Liver (tissue), 8 donors: ENCODE measurements at regions not wholly inside any gene's neighbourhood (a gene's known extent, or its start where the extent isn't known, plus 50 kb on each side); places are given as distances from the start of the nearest gene placed in this dataset.

Experiments used
- DNase-seq: peaks from one replicate; pipeline ENCODE4 v3.0.0-alpha.2; 2017; ENCODE audit warnings: low spot score
- H3K27ac ChIP-seq, 2 donors: one replicate each; pipeline ENCODE4 v1.7.0; 2013; ENCODE audit warnings: inconsistent platforms in 2 of 2, low read length in 2 of 2, control low read depth in 1 of 2, low read depth in 1 of 2, mild to moderate bottlenecking in 1 of 2
- H3K27me3 ChIP-seq, 4 donors: one replicate each; pipeline versions ENCODE4 v1.6.1 to v1.7.0; 2013; ENCODE audit warnings: low read length in 3 of 4, inconsistent platforms in 1 of 4, mild to moderate bottlenecking in 1 of 4, moderate library complexity in 1 of 4; ENCODE audit not compliant: control insufficient read depth in 4 of 4, insufficient read depth in 4 of 4
- H3K36me3 ChIP-seq, 4 donors: one replicate each; pipeline versions ENCODE4 v1.6.1 to v1.7.0; 2013; ENCODE audit warnings: low read length in 3 of 4, mild to moderate bottlenecking in 3 of 4, low read depth in 1 of 4, moderate library complexity in 1 of 4; ENCODE audit not compliant: control insufficient read depth in 4 of 4, insufficient read depth in 3 of 4
- H3K4me1 ChIP-seq, 4 donors: one replicate each; pipeline versions ENCODE4 v1.6.1 to v1.7.0; 2013; ENCODE audit warnings: low read length in 3 of 4, mild to moderate bottlenecking in 3 of 4, moderate library complexity in 1 of 4; ENCODE audit not compliant: control insufficient read depth in 4 of 4, insufficient read depth in 4 of 4
- H3K4me3 ChIP-seq, 3 donors: one replicate each; pipeline versions ENCODE4 v1.6.1 to v1.7.0; 2013; ENCODE audit warnings: low read length in 3 of 3, control low read depth in 1 of 3, low read depth in 1 of 3, mild to moderate bottlenecking in 1 of 3
- H3K9ac ChIP-seq, 2 donors: one replicate each; pipeline ENCODE4 v1.7.0; 2013; ENCODE audit warnings: low read length in 2 of 2, mild to moderate bottlenecking in 2 of 2, moderate library complexity in 2 of 2, control low read depth in 1 of 2, low read depth in 1 of 2
- H3K9me3 ChIP-seq, 4 donors: one replicate each; pipeline versions ENCODE4 v1.6.1 to v1.7.0; 2013; ENCODE audit warnings: low read length in 3 of 4; ENCODE audit not compliant: control insufficient read depth in 4 of 4
- EGR1 ChIP-seq, 2 donors: IDR thresholded peaks; 2 replicates each; pipeline ENCODE4 v1.6.1; 2016 to 2018; ENCODE audit warnings: antibody characterized with exemption in 2 of 2, low read depth in 2 of 2
- FOXA1 ChIP-seq: IDR thresholded peaks from 2 replicates; pipeline ENCODE4 v1.6.1; 2016; ENCODE audit warnings: antibody characterized with exemption
- FOXA2 ChIP-seq: IDR thresholded peaks from 2 replicates; pipeline ENCODE4 v1.6.1; 2016; ENCODE audit warnings: antibody characterized with exemption
- GABPA ChIP-seq, 2 donors: IDR thresholded peaks in 1 of 2; conservative IDR thresholded peaks in 1 of 2; 2 replicates each; pipeline ENCODE4 v1.6.1; 2016; ENCODE audit warnings: antibody characterized with exemption in 2 of 2, mild to moderate bottlenecking in 1 of 2, moderate library complexity in 1 of 2
- HNF4A ChIP-seq, 2 donors: conservative IDR thresholded peaks; 2 replicates each; pipeline ENCODE4 v1.6.1; 2016; ENCODE audit warnings: antibody characterized with exemption in 2 of 2, mild to moderate bottlenecking in 2 of 2
- HNF4G ChIP-seq: IDR thresholded peaks from 2 replicates; pipeline ENCODE4 v1.6.1; 2016; ENCODE audit warnings: antibody characterized with exemption
- JUND ChIP-seq, 2 donors: IDR thresholded peaks; 2 replicates each; pipeline ENCODE4 v1.6.1; 2016; ENCODE audit warnings: antibody characterized with exemption in 2 of 2
- NR2F2 ChIP-seq: IDR thresholded peaks from 2 replicates; pipeline ENCODE4 v1.6.1; 2016; ENCODE audit warnings: antibody characterized with exemption
- RAD21 ChIP-seq, 2 donors: IDR thresholded peaks; 2 replicates each; pipeline ENCODE4 v1.6.1; 2016; ENCODE audit warnings: antibody characterized with exemption in 2 of 2, mild to moderate bottlenecking in 2 of 2
- SP1 ChIP-seq: IDR thresholded peaks from 2 replicates; pipeline ENCODE4 v1.6.1; 2018; ENCODE audit warnings: antibody characterized with exemption, mild to moderate bottlenecking
- TAF1 ChIP-seq: conservative IDR thresholded peaks from 2 replicates; pipeline ENCODE4 v1.6.1; 2016; ENCODE audit warnings: antibody characterized with exemption, mild to moderate bottlenecking
- YY1 ChIP-seq: IDR thresholded peaks from 2 replicates; pipeline ENCODE4 v1.6.1; 2016; ENCODE audit warnings: antibody characterized with exemption, mild to moderate bottlenecking
- WGBS: extraction: QIAGEN DNeasy Blood & Tissue Kit; methylation state at CpG from one replicate; pipeline ENCODE4 v1.1.7; 2013; 5-methylcytosine and 5-hydroxymethylcytosine counted together
- TF ChIP-seq, protein P1 (sequence below): fragments of 150-350 bp; IDR thresholded peaks from 2 replicates; pipeline ENCODE4 v1.5.1; 2017; ENCODE audit warnings: improper control_type of control experiment, low read depth, low read length; ENCODE audit not compliant: missing input control
- TF ChIP-seq, protein P2 (sequence below): IDR thresholded peaks from 2 replicates; pipeline ENCODE4 v1.6.1; 2016; ENCODE audit warnings: antibody characterized with exemption
- TF ChIP-seq, protein P3 (sequence below): IDR thresholded peaks from 2 replicates; pipeline ENCODE4 v1.6.1; 2016; ENCODE audit warnings: antibody characterized with exemption
- donor health status: healthy.
- donor health status: healthy.
- donor health status: healthy.
- donor health status: healthy.
- donor health status: healthy.

DNA sequence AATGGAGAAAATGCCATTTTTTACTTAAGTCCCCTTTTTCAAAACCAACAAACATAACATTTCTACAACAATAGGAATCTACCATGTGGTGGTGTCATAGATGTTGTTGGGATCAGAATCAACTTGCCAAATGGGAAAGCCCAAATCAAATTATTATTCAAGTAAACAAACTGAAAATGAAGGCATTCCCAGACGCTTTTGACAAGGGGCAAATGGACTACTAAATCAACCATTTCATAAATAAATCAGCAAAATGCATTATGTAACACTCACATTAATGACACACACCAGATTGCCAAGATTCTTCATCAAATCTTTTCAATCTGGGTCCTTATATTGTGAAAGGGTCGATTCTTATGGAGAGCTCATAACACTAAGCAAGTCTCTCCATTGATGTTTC is 375.6 kb downstream of the KIF16B start (continued):
- TF ChIP-seq, protein P1, sequence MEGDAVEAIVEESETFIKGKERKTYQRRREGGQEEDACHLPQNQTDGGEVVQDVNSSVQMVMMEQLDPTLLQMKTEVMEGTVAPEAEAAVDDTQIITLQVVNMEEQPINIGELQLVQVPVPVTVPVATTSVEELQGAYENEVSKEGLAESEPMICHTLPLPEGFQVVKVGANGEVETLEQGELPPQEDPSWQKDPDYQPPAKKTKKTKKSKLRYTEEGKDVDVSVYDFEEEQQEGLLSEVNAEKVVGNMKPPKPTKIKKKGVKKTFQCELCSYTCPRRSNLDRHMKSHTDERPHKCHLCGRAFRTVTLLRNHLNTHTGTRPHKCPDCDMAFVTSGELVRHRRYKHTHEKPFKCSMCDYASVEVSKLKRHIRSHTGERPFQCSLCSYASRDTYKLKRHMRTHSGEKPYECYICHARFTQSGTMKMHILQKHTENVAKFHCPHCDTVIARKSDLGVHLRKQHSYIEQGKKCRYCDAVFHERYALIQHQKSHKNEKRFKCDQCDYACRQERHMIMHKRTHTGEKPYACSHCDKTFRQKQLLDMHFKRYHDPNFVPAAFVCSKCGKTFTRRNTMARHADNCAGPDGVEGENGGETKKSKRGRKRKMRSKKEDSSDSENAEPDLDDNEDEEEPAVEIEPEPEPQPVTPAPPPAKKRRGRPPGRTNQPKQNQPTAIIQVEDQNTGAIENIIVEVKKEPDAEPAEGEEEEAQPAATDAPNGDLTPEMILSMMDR = no peak
- TF ChIP-seq FOXA1 (no peak), TAF1 (no peak), YY1 (no peak)

DNA sequence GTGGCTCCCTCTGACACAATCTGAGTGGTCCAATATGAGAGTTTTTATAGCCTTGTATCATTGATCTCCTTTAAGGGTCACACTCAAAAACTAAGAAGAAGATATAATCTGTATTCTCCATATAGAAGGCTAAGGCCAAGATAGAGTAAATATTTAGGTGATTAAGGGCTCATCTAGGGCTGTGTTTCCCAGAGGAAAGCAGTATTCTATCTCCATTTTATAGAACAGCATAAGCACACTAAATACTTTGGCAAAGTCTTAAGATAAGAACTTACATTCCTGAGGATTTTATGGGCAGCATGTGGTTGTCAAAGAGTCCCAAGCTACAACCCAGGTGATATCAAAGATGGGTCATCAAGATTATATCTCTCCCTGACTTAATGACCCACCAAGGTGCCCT is 377.6 kb downstream of the KIF16B start:
- H3K9me3 ChIP-seq = peaks cover 0 to 2% (median 0%) of the 10 kb centered on the region in 4 donors
- no peak overlapping the region for H3K27ac ChIP-seq
- H3K27me3 ChIP-seq = no peaks in the 10 kb centered on the region
- TF ChIP-seq RAD21 (IDR thresholded peaks at IDR 0.05) (no peak), TAF1 (no peak), HNF4G (no peak), SP1 (no peak)
- no peak for DNase-seq
- H3K9ac ChIP-seq = no peak overlapping the region
- H3K36me3 ChIP-seq = no peaks in the 10 kb centered on the region
- no peak overlapping the region for H3K4me3 ChIP-seq
- H3K4me1 ChIP-seq = no peaks in the 10 kb centered on the region

DNA sequence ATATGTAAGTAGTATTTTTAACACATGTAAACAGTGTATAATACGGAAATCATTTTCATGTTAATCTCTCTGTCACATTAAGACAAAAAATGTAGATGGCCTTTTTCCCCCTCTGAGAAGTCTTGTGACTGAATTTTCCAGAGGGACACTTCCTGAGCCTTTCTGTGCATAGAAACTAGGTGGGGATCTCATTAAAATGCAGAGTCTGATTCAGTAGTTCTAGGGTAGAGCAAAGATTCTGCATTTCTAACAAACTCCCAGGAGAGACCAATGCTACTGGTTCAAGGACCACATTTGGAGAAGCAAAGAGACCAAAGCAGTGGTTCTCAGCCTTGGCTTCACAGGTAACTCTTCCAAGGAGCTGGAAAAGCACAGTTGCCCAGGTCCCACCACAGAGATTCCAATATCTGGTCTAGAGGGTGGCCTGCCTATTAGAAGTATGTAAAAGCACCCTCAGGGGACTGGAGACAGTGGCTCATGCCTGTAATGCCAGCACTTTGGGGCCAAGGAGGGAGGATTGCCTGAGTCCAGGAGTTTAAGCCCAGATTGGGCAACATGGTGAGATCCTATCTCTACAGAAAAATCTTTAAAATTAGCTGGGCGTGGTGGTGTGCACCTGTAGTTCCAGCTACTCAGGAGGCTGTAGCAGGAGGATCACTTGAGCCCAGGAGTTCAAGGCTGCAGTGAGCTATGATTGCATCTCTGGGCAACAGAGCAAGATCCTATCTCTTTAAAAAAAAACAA is 378.5 kb downstream of the KIF16B start:
- Histone ChIP-seq H3K4me1 (no peaks in the 10 kb centered on the region), H3K27me3 (no peaks in the 10 kb centered on the region), H3K4me3 (no peak overlapping the region), H3K9ac (no peak overlapping the region), H3K36me3 (no peaks in the 10 kb centered on the region), H3K9me3 (peaks cover 0 to 2% (median 0%) of the 10 kb centered on the region in 4 donors), H3K27ac (no peak overlapping the region)
- TF ChIP-seq JUND (IDR thresholded peaks at IDR 0.05) (no peak), FOXA2 (no peak), SP1 (no peak), NR2F2 (no peak), GABPA (IDR thresholded peaks at IDR 0.05 in 1 of 2, conservative IDR thresholded peaks at IDR 0.05 in 1 of 2) (no peak), RAD21 (IDR thresholded peaks at IDR 0.05) (no peak), FOXA1 (no peak), EGR1 (IDR thresholded peaks at IDR 0.05; ENCODE audit: low read depth in 2 of 2) (no peak), HNF4A (conservative IDR thresholded peaks at IDR 0.05) (no peak)
- TF ChIP-seq, protein P1 = no peak
- TF ChIP-seq, protein P2, sequence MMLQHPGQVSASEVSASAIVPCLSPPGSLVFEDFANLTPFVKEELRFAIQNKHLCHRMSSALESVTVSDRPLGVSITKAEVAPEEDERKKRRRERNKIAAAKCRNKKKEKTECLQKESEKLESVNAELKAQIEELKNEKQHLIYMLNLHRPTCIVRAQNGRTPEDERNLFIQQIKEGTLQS = no peak
- TF ChIP-seq, protein P3, sequence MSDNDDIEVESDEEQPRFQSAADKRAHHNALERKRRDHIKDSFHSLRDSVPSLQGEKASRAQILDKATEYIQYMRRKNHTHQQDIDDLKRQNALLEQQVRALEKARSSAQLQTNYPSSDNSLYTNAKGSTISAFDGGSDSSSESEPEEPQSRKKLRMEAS = no peak
- no peak for DNase-seq
- WGBS = 89% methylated on average over 2 of the region's 2 CpGs
